HCT116 (cell line): ENCODE measurements at regions not wholly inside any gene's neighbourhood (a gene's known extent, or its start where the extent isn't known, plus 50 kb on each side); places are given as distances from the start of the nearest gene placed in this dataset.

ENCODE experiments used
- ATAC-seq: fragments of 200-7000 bp; cut with Tn5 transposase; 2 replicates; pipeline ENCODE4 v1.9.1; 2020; ENCODE audit warnings: mild to moderate bottlenecking, moderate library complexity
- BruUV-seq: library from RNA; stranded (reverse); fragments of 400-500 nt; replicated peaks from 2 replicates; lab custom pipeline; 2021; lab: Mats Ljungman, UMichigan
- CTCF ChIA-PET: fragments of 300-600 bp; sonication (Branson Sonifier 250); formaldehyde crosslinking; loops from one replicate; lab custom pipeline; 2021; ENCODE audit warnings: antibody characterized with exemption; lab: Charles Lee
- POLR2A ChIA-PET: fragments of 300-600, 350-600 bp; sonication (Branson Sonifier 250); formaldehyde crosslinking; loops from one replicate; lab custom pipeline; 2021; ENCODE audit warnings: antibody characterized with exemption; lab: Charles Lee
- RAD21 ChIA-PET, 2 experiments: fragments of 300-600 bp; sonication (Branson Sonifier 250); formaldehyde crosslinking; loops; one replicate each; lab custom pipeline; 2023; ENCODE audit warnings: low total read pairs in 2 of 2; ENCODE audit not compliant: uncharacterized antibody in 2 of 2, unreplicated experiment in 2 of 2, low non-redundant PET in 1 of 2; lab: Charles Lee
- DNase-seq: peaks from one replicate; pipeline ENCODE4 v3.0.0-alpha.2; 2010; ENCODE audit warnings: low read depth, low spot score
- H2AFZ ChIP-seq: fragments of 200-600 bp; shearing (Covaris generic), sonication (generic); 2 replicates; pipeline ENCODE4 v1.6.1; 2017; ENCODE audit warnings: low read depth, mixed run types, mixed read lengths, antibody characterized with exemption, low read length; ENCODE audit not compliant: poor library complexity, severe bottlenecking
- H3K27ac ChIP-seq: 2 replicates; pipeline ENCODE4 v1.5.1; 2012; ENCODE audit warnings: low read depth, low read length
- H3K27me3 ChIP-seq: fragments of 200-600 bp; sonication (generic); 2 replicates; pipeline ENCODE4 v1.6.1; 2016; ENCODE audit warnings: mixed run types, low read length, mixed read lengths; ENCODE audit not compliant: insufficient read depth
- H3K36me3 ChIP-seq, 2 experiments: fragments of 200-500 bp in 1 of 2; fragments of 200-600 bp in 1 of 2; sonication (Bioruptor generic) in 1 of 2; sonication (generic) in 1 of 2; 2 replicates each; pipeline versions ENCODE4 v1.5.1 to v1.6.1; 2014 to 2016; ENCODE audit warnings: low read length in 2 of 2, inconsistent platforms in 1 of 2, mixed read lengths in 1 of 2, mixed run types in 1 of 2; ENCODE audit not compliant: insufficient read depth in 2 of 2, control insufficient read depth in 1 of 2
- H3K4me1 ChIP-seq, 2 experiments: fragments of 200-600 bp in 1 of 2; sonication (generic) in 1 of 2; 2 replicates each; pipeline versions ENCODE4 v1.5.1 to v1.6.1; 2012 to 2017; ENCODE audit warnings: low read length in 2 of 2, inconsistent platforms in 1 of 2, mild to moderate bottlenecking in 1 of 2, mixed read lengths in 1 of 2, mixed run types in 1 of 2, moderate library complexity in 1 of 2; ENCODE audit not compliant: insufficient read depth in 2 of 2, control insufficient read depth in 1 of 2
- H3K4me2 ChIP-seq: fragments of 200-600 bp; sonication (generic); 2 replicates; pipeline ENCODE4 v1.6.1; 2017; ENCODE audit warnings: mixed run types, low read length, mixed read lengths
- H3K4me3 ChIP-seq, 2 experiments: fragments of 200-600 bp in 1 of 2; sonication (generic) in 1 of 2; replicated peaks in 1 of 2; 2 replicates each; pipeline ENCODE4 v1.5.1; 2011 to 2016; ENCODE audit warnings: low read length in 2 of 2, control low read depth in 1 of 2, low read depth in 1 of 2, mild to moderate bottlenecking in 1 of 2, mixed read lengths in 1 of 2, mixed run types in 1 of 2
- H3K79me2 ChIP-seq: fragments of 200-600 bp; sonication (generic); 2 replicates; pipeline ENCODE4 v1.6.1; 2017; ENCODE audit warnings: mild to moderate bottlenecking, mixed run types, low read length, moderate library complexity, mixed read lengths; ENCODE audit not compliant: insufficient read depth
- H3K9ac ChIP-seq: fragments of 200-600 bp; sonication (generic); 2 replicates; pipeline ENCODE4 v1.6.1; 2016; ENCODE audit warnings: low read length, mixed read lengths
- H3K9me2 ChIP-seq: fragments of 200-600 bp; sonication (generic), shearing (Covaris generic); 2 replicates; pipeline ENCODE4 v1.6.1; 2017; ENCODE audit warnings: mixed run types, mild to moderate bottlenecking, moderate library complexity; ENCODE audit not compliant: insufficient read depth
- H3K9me3 ChIP-seq, 2 experiments: fragments of 200-500 bp in 1 of 2; fragments of 200-600 bp in 1 of 2; sonication (Bioruptor generic) in 1 of 2; sonication (generic) in 1 of 2; 2 replicates each; pipeline ENCODE4 v1.6.1; 2014 to 2017; ENCODE audit warnings: low read length in 2 of 2, mixed read lengths in 2 of 2, inconsistent platforms in 1 of 2, low read depth in 1 of 2, mild to moderate bottlenecking in 1 of 2, mixed run types in 1 of 2, moderate library complexity in 1 of 2; ENCODE audit not compliant: control insufficient read depth in 1 of 2, insufficient read depth in 1 of 2
- H4K20me1 ChIP-seq: fragments of 200-600 bp; sonication (generic), shearing (Covaris generic); 2 replicates; pipeline ENCODE4 v1.6.1; 2017; ENCODE audit warnings: mixed run types, mild to moderate bottlenecking, moderate library complexity; ENCODE audit not compliant: insufficient read depth
- ATF3 ChIP-seq: IDR thresholded peaks from 2 replicates; pipeline ENCODE4 v1.6.1; 2012
- CBX3 ChIP-seq: IDR thresholded peaks from 2 replicates; pipeline ENCODE4 v1.6.1; 2012; ENCODE audit warnings: low read depth
- CTCF ChIP-seq, 3 experiments: fragments of 200-600 bp in 1 of 3; sonication (generic) in 1 of 3; IDR thresholded peaks in 2 of 3; conservative IDR thresholded peaks in 1 of 3; 2 replicates each; pipeline ENCODE4 v1.5.1; 2012 to 2017; ENCODE audit warnings: low read depth in 2 of 3, low read length in 2 of 3, antibody characterized with exemption in 1 of 3, borderline replicate concordance in 1 of 3, control low read depth in 1 of 3, mild to moderate bottlenecking in 1 of 3, mixed read lengths in 1 of 3, mixed run types in 1 of 3, moderate library complexity in 1 of 3; ENCODE audit not compliant: insufficient read depth in 1 of 3
- EGR1 ChIP-seq: IDR thresholded peaks from 2 replicates; pipeline ENCODE4 v1.6.1; 2012; ENCODE audit warnings: low read depth
- ELF1 ChIP-seq: IDR thresholded peaks from 2 replicates; pipeline ENCODE4 v1.6.1; 2012; ENCODE audit warnings: low read depth, borderline replicate concordance
- EZH2 ChIP-seq: fragments of 200-600 bp; sonication (generic); IDR thresholded peaks from 2 replicates; pipeline ENCODE4 v1.6.1; 2017; ENCODE audit warnings: antibody characterized with exemption, mixed run types
- JUND ChIP-seq: IDR thresholded peaks from 2 replicates; pipeline ENCODE4 v1.6.1; 2012
- POLR2AphosphoS5 ChIP-seq: IDR thresholded peaks from 2 replicates; pipeline ENCODE4 v1.6.1; 2011; ENCODE audit warnings: mild to moderate bottlenecking, low read depth, low read length, moderate library complexity
- RAD21 ChIP-seq: IDR thresholded peaks from 2 replicates; pipeline ENCODE4 v1.6.1; 2012; ENCODE audit warnings: low read depth, mild to moderate bottlenecking
- SP1 ChIP-seq: IDR thresholded peaks from 2 replicates; pipeline ENCODE4 v1.6.1; 2012; ENCODE audit warnings: low read depth
- YY1 ChIP-seq: IDR thresholded peaks from 2 replicates; pipeline ENCODE4 v1.6.1; 2011; ENCODE audit warnings: low read length, low read depth, moderate library complexity, mild to moderate bottlenecking; ENCODE audit not compliant: insufficient replicate concordance; ENCODE audit errors: extremely low read depth
- intact Hi-C: fragments of 100-400 bp; cut with micrococcal nuclease; formaldehyde crosslinking; loops from 2 replicates; pipeline ENCODE4 v1.10.0; 2022

- Histone ChIP-seq H3K79me2 (no peaks in the 10 kb centered on the region), H3K9ac (no peak overlapping the region), H3K4me3 (no peak overlapping the region), H3K4me2 (no peak overlapping the region), H3K27ac (no peak overlapping the region), H3K36me3 (no peaks in the 10 kb centered on the region), H3K4me1 (no peaks in the 10 kb centered on the region), H2AFZ (no peak overlapping the region), H3K9me3 (no peaks in the 10 kb centered on the region), H3K9me2 (no peaks in the 10 kb centered on the region), H3K27me3 (no peaks in the 10 kb centered on the region), H4K20me1 (no peaks in the 10 kb centered on the region)
- ChIA-PET RAD21 (no interaction called here), POLR2A (no interaction called here), CTCF (no interaction called here)
- ATAC-seq (no peak), DNase-seq (no peak)
- no peak for TF ChIP-seq EZH2
- TF ChIP-seq EGR1 = no peak
- no peak for TF ChIP-seq YY1
- TF ChIP-seq ELF1 = no peak
- TF ChIP-seq POLR2AphosphoS5 = no peak
- no peak for TF ChIP-seq RAD21
- no peak for TF ChIP-seq SP1
- no peak for TF ChIP-seq ATF3
- TF ChIP-seq CBX3 = no peak
- TF ChIP-seq CTCF (IDR thresholded peaks at IDR 0.05 in 2 of 3, conservative IDR thresholded peaks at IDR 0.05 in 1 of 3; ENCODE audit: borderline replicate concordance in 1 of 3, insufficient read depth in 1 of 3, low read depth in 2 of 3, low read length in 2 of 3) = no peak
- TF ChIP-seq JUND = no peak
- intact Hi-C loops = no loop called here
- no TSS peak for BruUV-seq
Observed at GRCh38 chr4:126023896-126024295, 709.1 kb downstream of the FAT4 start.
